Fibroblast of villous mesenchyme (primary cell): ENCODE measurements at regions not wholly inside any gene's neighbourhood (a gene's known extent, or its start where the extent isn't known, plus 50 kb on each side); places are given as distances from the start of the nearest gene placed in this dataset.

ENCODE experiments used
- DNase-seq: peaks from one replicate; pipeline ENCODE4 v3.0.0-alpha.2; 2010; ENCODE audit warnings: low read depth
- H3K4me3 ChIP-seq: 2 replicates; pipeline ENCODE4 v1.5.1; 2011; ENCODE audit warnings: low read depth, mild to moderate bottlenecking, low read length
- CTCF ChIP-seq: IDR thresholded peaks from 2 replicates; pipeline ENCODE4 v1.5.1; 2012; ENCODE audit warnings: low read depth, mild to moderate bottlenecking, low read length; ENCODE audit not compliant: insufficient read depth

GRCh38 chr2:226638576-226638975, 161.0 kb downstream of the IRS1 start:
- TF ChIP-seq CTCF, result no peak
- peak; percentile 56 for DNase-seq
- H3K4me3 ChIP-seq, result no peak overlapping the region

GRCh38 chr2:226637383-226637782, 162.2 kb downstream of the IRS1 start:
- DNase-seq, result no peak
- no peak for TF ChIP-seq CTCF
- H3K4me3 ChIP-seq, result no peak overlapping the region

- DNase-seq, result no peak
- H3K4me3 ChIP-seq, result no peak overlapping the region
- TF ChIP-seq CTCF, result no peak
Measured at GRCh38 chr2:226636586-226636985, 163.0 kb downstream of the IRS1 start.

GRCh38 chr2:226634943-226635604, 164.5 kb downstream of the IRS1 start:
- no peak for DNase-seq
- no peak overlapping the region for H3K4me3 ChIP-seq
- no peak for TF ChIP-seq CTCF

- no peak overlapping the region for H3K4me3 ChIP-seq
- TF ChIP-seq CTCF, result no peak
- peak; percentile 99 for DNase-seq
Measured at GRCh38 chr2:226631671-226632070, 167.9 kb downstream of the IRS1 start.

- TF ChIP-seq CTCF, result no peak
- H3K4me3 ChIP-seq, result no peak overlapping the region
- no peak for DNase-seq
Measured at GRCh38 chr2:226631187-226631586, 168.4 kb downstream of the IRS1 start.

- DNase-seq, result peak; percentile 37
- no peak overlapping the region for H3K4me3 ChIP-seq
- no peak for TF ChIP-seq CTCF
Measured at GRCh38 chr2:226625946-226626345, 173.7 kb downstream of the IRS1 start.
